Ovary (tissue), 3 donors: ENCODE measurements at regions not wholly inside any gene's neighbourhood (a gene's known extent, or its start where the extent isn't known, plus 50 kb on each side); places are given as distances from the start of the nearest gene placed in this dataset.

Source experiments
- EP300 ChIP-seq: sonication (generic); formaldehyde crosslinking; IDR thresholded peaks from one replicate; pipeline ENCODE4 v1.6.1; 2017; ENCODE audit warnings: antibody characterized with exemption
- POLR2A ChIP-seq: fragments of 450-650 bp; IDR thresholded peaks from one replicate; pipeline ENCODE4 v1.6.1; 2017; ENCODE audit warnings: antibody characterized with exemption, mild to moderate bottlenecking, moderate library complexity
- TF ChIP-seq, protein P1 (sequence below), 3 donors: fragments of 450-650 bp in 2 of 3; fragments of 200-600 bp in 1 of 3; IDR thresholded peaks; one replicate each; pipeline versions ENCODE4 v1.5.1 to v1.8.0; 2016 to 2022; ENCODE audit warnings: antibody characterized with exemption in 3 of 3, mild to moderate bottlenecking in 1 of 3
- donor health status: DM: no; HTN: no; CAD: no.

DNA sequence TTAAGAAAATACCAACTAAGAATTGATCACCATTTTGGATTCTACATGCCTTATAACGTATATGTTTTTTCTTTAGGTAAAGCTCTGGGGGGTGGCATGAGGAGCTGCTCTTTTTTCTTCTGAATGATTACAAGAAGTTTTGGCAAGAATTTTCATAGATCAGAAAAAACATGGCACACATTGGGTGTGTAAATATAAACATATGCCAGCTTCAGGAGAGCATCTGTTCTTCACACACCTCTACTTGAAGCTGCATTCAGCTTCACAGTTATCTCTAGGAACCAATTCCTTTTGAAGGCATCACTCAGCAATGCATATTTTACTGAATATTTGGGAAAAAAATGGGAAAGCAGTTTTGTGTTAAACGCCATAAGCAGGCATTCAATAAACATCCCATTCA is 122.7 kb upstream of the GHR start:
- TF ChIP-seq, protein P1, sequence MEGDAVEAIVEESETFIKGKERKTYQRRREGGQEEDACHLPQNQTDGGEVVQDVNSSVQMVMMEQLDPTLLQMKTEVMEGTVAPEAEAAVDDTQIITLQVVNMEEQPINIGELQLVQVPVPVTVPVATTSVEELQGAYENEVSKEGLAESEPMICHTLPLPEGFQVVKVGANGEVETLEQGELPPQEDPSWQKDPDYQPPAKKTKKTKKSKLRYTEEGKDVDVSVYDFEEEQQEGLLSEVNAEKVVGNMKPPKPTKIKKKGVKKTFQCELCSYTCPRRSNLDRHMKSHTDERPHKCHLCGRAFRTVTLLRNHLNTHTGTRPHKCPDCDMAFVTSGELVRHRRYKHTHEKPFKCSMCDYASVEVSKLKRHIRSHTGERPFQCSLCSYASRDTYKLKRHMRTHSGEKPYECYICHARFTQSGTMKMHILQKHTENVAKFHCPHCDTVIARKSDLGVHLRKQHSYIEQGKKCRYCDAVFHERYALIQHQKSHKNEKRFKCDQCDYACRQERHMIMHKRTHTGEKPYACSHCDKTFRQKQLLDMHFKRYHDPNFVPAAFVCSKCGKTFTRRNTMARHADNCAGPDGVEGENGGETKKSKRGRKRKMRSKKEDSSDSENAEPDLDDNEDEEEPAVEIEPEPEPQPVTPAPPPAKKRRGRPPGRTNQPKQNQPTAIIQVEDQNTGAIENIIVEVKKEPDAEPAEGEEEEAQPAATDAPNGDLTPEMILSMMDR (IDR thresholded peaks at IDR 0.05) = no peak
- no peak for TF ChIP-seq POLR2A
- TF ChIP-seq EP300 = no peak
